ENCODE measurements at regions not wholly inside any gene's neighbourhood (a gene's known extent, or its start where the extent isn't known, plus 50 kb on each side); places are given as distances from the start of the nearest gene placed in this dataset.

DNA sequence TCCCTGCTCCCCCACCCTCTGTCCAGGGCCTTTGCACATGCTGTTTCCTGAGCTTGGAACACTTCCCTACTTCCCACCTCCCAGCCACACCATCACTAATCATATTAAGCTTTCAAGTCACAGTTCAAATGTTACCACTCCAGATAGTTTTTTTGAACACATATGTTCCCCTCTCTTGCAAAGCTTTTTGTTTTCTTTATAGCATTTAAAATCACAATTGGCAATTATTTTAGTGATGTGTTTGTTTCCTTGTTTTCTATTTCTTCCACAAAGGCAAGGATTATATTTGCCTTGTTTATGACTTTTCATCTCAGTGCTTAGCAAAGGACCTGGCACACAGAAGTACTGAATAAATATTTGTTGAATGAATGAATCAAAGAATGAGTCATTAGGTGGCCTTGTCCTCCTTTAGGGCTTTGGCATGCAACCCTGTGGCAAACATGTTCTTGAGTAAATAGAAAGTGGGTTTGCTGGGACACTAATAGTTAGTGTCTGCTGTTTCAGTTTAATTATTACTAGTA lies 386.8 kb downstream of the FGF10 start (continued):
- TF ChIP-seq ZGPAT (CRISPR knock-in tag; IDR thresholded peaks at IDR 0.05) = peak; percentile 75
- peak; percentile 61; the same call in 1 of the 2 replicates for TF ChIP-seq ZNF670 (CRISPR knock-in tag; IDR thresholded peaks at IDR 0.05; ENCODE audit: borderline replicate concordance)
- TF ChIP-seq, protein P1, sequence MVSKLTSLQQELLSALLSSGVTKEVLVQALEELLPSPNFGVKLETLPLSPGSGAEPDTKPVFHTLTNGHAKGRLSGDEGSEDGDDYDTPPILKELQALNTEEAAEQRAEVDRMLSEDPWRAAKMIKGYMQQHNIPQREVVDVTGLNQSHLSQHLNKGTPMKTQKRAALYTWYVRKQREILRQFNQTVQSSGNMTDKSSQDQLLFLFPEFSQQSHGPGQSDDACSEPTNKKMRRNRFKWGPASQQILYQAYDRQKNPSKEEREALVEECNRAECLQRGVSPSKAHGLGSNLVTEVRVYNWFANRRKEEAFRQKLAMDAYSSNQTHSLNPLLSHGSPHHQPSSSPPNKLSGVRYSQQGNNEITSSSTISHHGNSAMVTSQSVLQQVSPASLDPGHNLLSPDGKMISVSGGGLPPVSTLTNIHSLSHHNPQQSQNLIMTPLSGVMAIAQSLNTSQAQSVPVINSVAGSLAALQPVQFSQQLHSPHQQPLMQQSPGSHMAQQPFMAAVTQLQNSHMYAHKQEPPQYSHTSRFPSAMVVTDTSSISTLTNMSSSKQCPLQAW (CRISPR knock-in tag; IDR thresholded peaks at IDR 0.05) = peak; percentile 82; the same call in 1 of the 2 replicates
- TF ChIP-seq THYN1 (CRISPR knock-in tag; IDR thresholded peaks at IDR 0.05; ENCODE audit: borderline replicate concordance, low read depth) = no peak
- TF ChIP-seq, protein P2, sequence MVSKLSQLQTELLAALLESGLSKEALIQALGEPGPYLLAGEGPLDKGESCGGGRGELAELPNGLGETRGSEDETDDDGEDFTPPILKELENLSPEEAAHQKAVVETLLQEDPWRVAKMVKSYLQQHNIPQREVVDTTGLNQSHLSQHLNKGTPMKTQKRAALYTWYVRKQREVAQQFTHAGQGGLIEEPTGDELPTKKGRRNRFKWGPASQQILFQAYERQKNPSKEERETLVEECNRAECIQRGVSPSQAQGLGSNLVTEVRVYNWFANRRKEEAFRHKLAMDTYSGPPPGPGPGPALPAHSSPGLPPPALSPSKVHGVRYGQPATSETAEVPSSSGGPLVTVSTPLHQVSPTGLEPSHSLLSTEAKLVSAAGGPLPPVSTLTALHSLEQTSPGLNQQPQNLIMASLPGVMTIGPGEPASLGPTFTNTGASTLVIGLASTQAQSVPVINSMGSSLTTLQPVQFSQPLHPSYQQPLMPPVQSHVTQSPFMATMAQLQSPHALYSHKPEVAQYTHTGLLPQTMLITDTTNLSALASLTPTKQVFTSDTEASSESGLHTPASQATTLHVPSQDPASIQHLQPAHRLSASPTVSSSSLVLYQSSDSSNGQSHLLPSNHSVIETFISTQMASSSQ (IDR thresholded peaks at IDR 0.05; ENCODE audit: low read depth) = peak; percentile 77
- TF ChIP-seq, protein P2 (CRISPR knock-in tag; IDR thresholded peaks at IDR 0.05; ENCODE audit: borderline replicate concordance) = peak; percentile 87; the same call in 1 of the 2 replicates
- TF ChIP-seq DMTF1 (CRISPR knock-in tag; IDR thresholded peaks at IDR 0.05) = no peak
- peak; percentile 40; the same call in 1 of the 2 replicates for TF ChIP-seq GATAD1 (CRISPR knock-in tag; IDR thresholded peaks at IDR 0.05)
- peak in 1 of 2 experiments; percentile 50; a peak in 1 of 4 replicates for TF ChIP-seq KLF16 (CRISPR knock-in tag; IDR thresholded peaks at IDR 0.05)
- no peak for TF ChIP-seq ISX (CRISPR knock-in tag; conservative IDR thresholded peaks at IDR 0.05)
- no peak for TF ChIP-seq CREB1 (IDR thresholded peaks at IDR 0.05)
- 0 out of 2 replicates have a peak, but pooled peaks have one; percentile 64 for TF ChIP-seq CREB1 (CRISPR knock-in tag; IDR thresholded peaks at IDR 0.05)
- peak; percentile 97 for TF ChIP-seq ZNF24 (IDR thresholded peaks at IDR 0.05)
- peak; percentile 91 for TF ChIP-seq ELF3 (CRISPR knock-in tag; IDR thresholded peaks at IDR 0.05)
- peak; percentile 22; the same call in 1 of the 2 replicates for TF ChIP-seq TARDBP (CRISPR knock-in tag; IDR thresholded peaks at IDR 0.05)
- peak; percentile 90 for TF ChIP-seq SMARCE1 (IDR thresholded peaks at IDR 0.05; ENCODE audit: borderline replicate concordance)
- 0 out of 2 replicates have a peak, but pooled peaks have one; percentile 27 for TF ChIP-seq DNMT3B (CRISPR knock-in tag; conservative IDR thresholded peaks at IDR 0.05)
- TF ChIP-seq, protein P3, sequence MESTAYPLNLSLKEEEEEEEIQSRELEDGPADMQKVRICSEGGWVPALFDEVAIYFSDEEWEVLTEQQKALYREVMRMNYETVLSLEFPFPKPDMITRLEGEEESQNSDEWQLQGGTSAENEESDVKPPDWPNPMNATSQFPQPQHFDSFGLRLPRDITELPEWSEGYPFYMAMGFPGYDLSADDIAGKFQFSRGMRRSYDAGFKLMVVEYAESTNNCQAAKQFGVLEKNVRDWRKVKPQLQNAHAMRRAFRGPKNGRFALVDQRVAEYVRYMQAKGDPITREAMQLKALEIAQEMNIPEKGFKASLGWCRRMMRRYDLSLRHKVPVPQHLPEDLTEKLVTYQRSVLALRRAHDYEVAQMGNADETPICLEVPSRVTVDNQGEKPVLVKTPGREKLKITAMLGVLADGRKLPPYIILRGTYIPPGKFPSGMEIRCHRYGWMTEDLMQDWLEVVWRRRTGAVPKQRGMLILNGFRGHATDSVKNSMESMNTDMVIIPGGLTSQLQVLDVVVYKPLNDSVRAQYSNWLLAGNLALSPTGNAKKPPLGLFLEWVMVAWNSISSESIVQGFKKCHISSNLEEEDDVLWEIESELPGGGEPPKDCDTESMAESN (CRISPR knock-in tag; conservative IDR thresholded peaks at IDR 0.05) = 0 out of 2 replicates have a peak, but pooled peaks have one; percentile 55
- TF ChIP-seq HMG20B (CRISPR knock-in tag; conservative IDR thresholded peaks at IDR 0.05) = 0 out of 2 replicates have a peak, but pooled peaks have one; percentile 48

Data from HepG2 (cell line).